GM12878 (cell line): ENCODE measurements at regions not wholly inside any gene's neighbourhood (a gene's known extent, or its start where the extent isn't known, plus 50 kb on each side); places are given as distances from the start of the nearest gene placed in this dataset.

Experiments
- ATAC-seq: fragments of 200-7000 bp; cut with Tn5 transposase; 3 replicates; pipeline ENCODE4 v1.9.1; 2020; ENCODE audit warnings: mild to moderate bottlenecking, moderate library complexity
- BruUV-seq: library from RNA; stranded (reverse); fragments of 400-500 nt; replicated peaks from 2 replicates; lab custom pipeline; 2021; lab: Mats Ljungman, UMichigan
- CTCF ChIA-PET: fragments of 300-600 bp; sonication (Branson Sonifier 250); formaldehyde crosslinking; extraction: SDS; loops from one replicate; lab custom pipeline; 2021; ENCODE audit warnings: inconsistent platforms; lab: Yijun Ruan, JAX
- POLR2A ChIA-PET: fragments of 350-600 bp; formaldehyde crosslinking; extraction: SDS; loops from one replicate; lab custom pipeline; 2021; ENCODE audit warnings: inconsistent platforms; lab: Charles Lee
- RAD21 ChIA-PET: fragments of 300-600 bp; sonication (Branson Sonifier 250); formaldehyde crosslinking; loops from one replicate; lab custom pipeline; 2023; ENCODE audit warnings: antibody characterized with exemption; ENCODE audit not compliant: unreplicated experiment; lab: Charles Lee
- SMC1A ChIA-PET: fragments of 300-600 bp; sonication (Branson Sonifier 250); formaldehyde crosslinking; loops from one replicate; lab custom pipeline; 2023; ENCODE audit not compliant: unreplicated experiment, uncharacterized antibody; lab: Charles Lee
- DNase-seq: peaks from one replicate; pipeline ENCODE4 v3.0.0-alpha.2; 2011; ENCODE audit warnings: low read depth, low spot score
- FAIRE-seq: peaks from 3 replicates; lab custom pipeline; 2011; peaks lifted over from hg19 to GRCh38; lab: Jason Lieb, UNC
- H2AFZ ChIP-seq: 2 replicates; pipeline ENCODE4 v1.6.0; 2011; ENCODE audit warnings: low read depth, low read length, control low read depth; ENCODE audit not compliant: control insufficient read depth
- H3K27ac ChIP-seq: 2 replicates; pipeline ENCODE4 v1.5.1; 2011; ENCODE audit warnings: control low read depth; ENCODE audit not compliant: control insufficient read depth, insufficient read depth
- H3K27me3 ChIP-seq, 2 experiments: replicated peaks in 1 of 2; 2 replicates each; pipeline versions ENCODE4 v1.6.0 to v1.6.1; 2011; ENCODE audit warnings: low read length in 1 of 2; ENCODE audit not compliant: control insufficient read depth in 2 of 2, insufficient read depth in 2 of 2
- H3K36me3 ChIP-seq, 2 experiments: 2 replicates each; pipeline ENCODE4 v1.5.1; 2011; ENCODE audit warnings: low read length in 1 of 2; ENCODE audit not compliant: control insufficient read depth in 2 of 2, insufficient read depth in 2 of 2
- H3K4me1 ChIP-seq: 2 replicates; pipeline ENCODE4 v1.6.1; 2011; ENCODE audit warnings: mild to moderate bottlenecking, low read length, moderate library complexity, mixed read lengths; ENCODE audit not compliant: control insufficient read depth, insufficient read depth
- H3K4me2 ChIP-seq: 2 replicates; pipeline ENCODE4 v1.6.0; 2011; ENCODE audit warnings: control low read depth; ENCODE audit not compliant: control insufficient read depth, insufficient read depth
- H3K4me3 ChIP-seq: fragments of 200-600 bp; sonication (generic); 2 replicates; pipeline ENCODE4 v1.5.1; 2016
- H3K79me2 ChIP-seq: 2 replicates; pipeline ENCODE4 v1.6.0; 2011; ENCODE audit warnings: low read length; ENCODE audit not compliant: control insufficient read depth, insufficient read depth
- H3K9ac ChIP-seq: 2 replicates; pipeline ENCODE4 v1.8.0; 2011; ENCODE audit warnings: low read length, control low read depth, mixed read lengths; ENCODE audit not compliant: control insufficient read depth, insufficient read depth
- H3K9me3 ChIP-seq: replicated peaks from 3 replicates; pipeline ENCODE4 v1.5.1; 2011; ENCODE audit warnings: mild to moderate bottlenecking, low read length; ENCODE audit not compliant: control insufficient read depth, insufficient read depth
- H4K20me1 ChIP-seq: 2 replicates; pipeline ENCODE4 v1.6.0; 2011; ENCODE audit not compliant: control insufficient read depth, insufficient read depth
- GABPA ChIP-seq: IDR thresholded peaks from 2 replicates; pipeline ENCODE4 v1.6.1; 2014; ENCODE audit warnings: antibody characterized with exemption, low read depth, mild to moderate bottlenecking, inconsistent platforms
- IRF4 ChIP-seq: IDR thresholded peaks from 2 replicates; pipeline ENCODE4 v1.6.1; 2011; ENCODE audit warnings: low read depth, low read length
- MLLT1 ChIP-seq: fragments of 450-650 bp; IDR thresholded peaks from 2 replicates; pipeline ENCODE4 v1.6.1; 2016; ENCODE audit warnings: mild to moderate bottlenecking
- WRNIP1 ChIP-seq: IDR thresholded peaks from 2 replicates; pipeline ENCODE4 v1.6.1; 2011; ENCODE audit warnings: low read depth, low read length, improper control_type of control experiment, borderline replicate concordance
- WGBS: methylation state at CpG from one replicate; pipeline ENCODE4 v1.1.6; 2016; ENCODE audit warnings: low lambda C conversion rate; ENCODE audit not compliant: insufficient replicate concordance, insufficient coverage; ENCODE audit errors: missing lambda C conversion rate; 5-methylcytosine and 5-hydroxymethylcytosine counted together
- in situ Hi-C: fragments of 300-500 bp; cut with MboI; formaldehyde crosslinking; loops from 9 replicates; pipeline ENCODE4 v1.14.3; 2018; ENCODE audit warnings: mixed read lengths
- intact Hi-C: fragments of 100-400 bp; cut with micrococcal nuclease; formaldehyde crosslinking; loops from one replicate; pipeline ENCODE4 v1.14.2; 2022; ENCODE audit not compliant: unreplicated experiment
- TF ChIP-seq, protein P1 (sequence below): IDR thresholded peaks from 2 replicates; pipeline ENCODE4 v1.6.1; 2011; ENCODE audit warnings: mild to moderate bottlenecking, low read depth, low read length, moderate library complexity; ENCODE audit not compliant: insufficient replicate concordance
- TF ChIP-seq, protein P2 (sequence below): fragments of 450-650 bp; IDR thresholded peaks from 2 replicates; pipeline ENCODE4 v1.6.1; 2017; ENCODE audit warnings: borderline replicate concordance

GRCh38 chr13:53775807-53776206 lies 747.2 kb downstream of the OLFM4 start (continued):
- TF ChIP-seq, protein P1, sequence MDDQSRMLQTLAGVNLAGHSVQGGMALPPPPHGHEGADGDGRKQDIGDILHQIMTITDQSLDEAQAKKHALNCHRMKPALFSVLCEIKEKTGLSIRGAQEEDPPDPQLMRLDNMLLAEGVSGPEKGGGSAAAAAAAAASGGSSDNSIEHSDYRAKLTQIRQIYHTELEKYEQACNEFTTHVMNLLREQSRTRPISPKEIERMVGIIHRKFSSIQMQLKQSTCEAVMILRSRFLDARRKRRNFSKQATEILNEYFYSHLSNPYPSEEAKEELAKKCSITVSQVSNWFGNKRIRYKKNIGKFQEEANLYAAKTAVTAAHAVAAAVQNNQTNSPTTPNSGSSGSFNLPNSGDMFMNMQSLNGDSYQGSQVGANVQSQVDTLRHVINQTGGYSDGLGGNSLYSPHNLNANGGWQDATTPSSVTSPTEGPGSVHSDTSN: no peak
- TF ChIP-seq IRF4: no peak
- TF ChIP-seq, protein P2, sequence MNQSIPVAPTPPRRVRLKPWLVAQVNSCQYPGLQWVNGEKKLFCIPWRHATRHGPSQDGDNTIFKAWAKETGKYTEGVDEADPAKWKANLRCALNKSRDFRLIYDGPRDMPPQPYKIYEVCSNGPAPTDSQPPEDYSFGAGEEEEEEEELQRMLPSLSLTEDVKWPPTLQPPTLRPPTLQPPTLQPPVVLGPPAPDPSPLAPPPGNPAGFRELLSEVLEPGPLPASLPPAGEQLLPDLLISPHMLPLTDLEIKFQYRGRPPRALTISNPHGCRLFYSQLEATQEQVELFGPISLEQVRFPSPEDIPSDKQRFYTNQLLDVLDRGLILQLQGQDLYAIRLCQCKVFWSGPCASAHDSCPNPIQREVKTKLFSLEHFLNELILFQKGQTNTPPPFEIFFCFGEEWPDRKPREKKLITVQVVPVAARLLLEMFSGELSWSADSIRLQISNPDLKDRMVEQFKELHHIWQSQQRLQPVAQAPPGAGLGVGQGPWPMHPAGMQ: no peak

DNA sequence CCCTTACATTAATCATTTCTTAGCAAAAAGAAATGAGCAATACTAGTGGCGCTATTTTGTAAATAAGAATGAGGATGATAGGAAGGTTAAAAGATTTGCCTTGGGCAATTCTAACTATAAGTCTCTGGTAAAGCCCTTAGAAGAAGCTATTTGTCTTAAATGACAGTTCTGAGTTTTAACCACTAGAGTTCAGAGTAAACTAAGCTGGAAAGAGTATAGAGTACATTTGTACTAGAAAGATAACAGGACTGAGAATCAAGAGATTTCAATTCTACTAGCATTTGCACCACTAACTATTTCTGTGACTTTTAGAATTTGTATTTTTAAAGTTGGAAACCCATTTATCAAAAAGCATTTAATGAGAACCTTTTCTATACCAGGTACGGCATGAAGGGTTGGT lies 750.3 kb downstream of the OLFM4 start:
- H3K4me3 ChIP-seq: no peak overlapping the region
- no peaks in the 10 kb centered on the region for H3K9me3 ChIP-seq
- ChIA-PET SMC1A (no interaction called here), RAD21 (interaction anchor here (0.8 kb wide), 1 partner anchor 528 kb away, joined by 4 read pairs; no protein-coding TSS in a partner anchor), POLR2A (no interaction called here), CTCF (interaction anchor here (1.2 kb wide), 1 partner anchor 529 kb away, joined by 5 read pairs; no protein-coding TSS in a partner anchor)
- DNase-seq (no peak), ATAC-seq (no peak), FAIRE-seq (no peak)
- TF ChIP-seq WRNIP1 (no peak), GABPA (no peak), MLLT1 (no peak)
- TF ChIP-seq, protein P2: no peak
- no peaks in the 10 kb centered on the region for H4K20me1 ChIP-seq
- no peaks in the 10 kb centered on the region for H3K4me1 ChIP-seq
- H3K36me3 ChIP-seq: no peaks in the 10 kb centered on the region
- H3K27me3 ChIP-seq: no peaks in the 10 kb centered on the region
- no peak overlapping the region for H3K27ac ChIP-seq
- BruUV-seq: no TSS peak
- no peak overlapping the region for H3K4me2 ChIP-seq
- no peaks in the 10 kb centered on the region for H3K79me2 ChIP-seq
- in situ Hi-C loops (no loop called here), intact Hi-C loops (loop anchor here (5.0 kb wide), 1 partner anchor 527 kb away; no protein-coding TSS in a partner anchor)
- no peak overlapping the region for H3K9ac ChIP-seq
- H2AFZ ChIP-seq: no peak overlapping the region
- WGBS: 22% methylated on average over 2 of the region's 2 CpGs
